ENCODE measurements at regions not wholly inside any gene's neighbourhood (a gene's known extent, or its start where the extent isn't known, plus 50 kb on each side); places are given as distances from the start of the nearest gene placed in this dataset.

GRCh38 chr12:92529944-92530343 lies 172.8 kb upstream of the PLEKHG7 start:
- Histone ChIP-seq H3K36me3 (replicated peaks; ENCODE audit: control insufficient read depth, insufficient read depth, low read length) (no peaks in the 10 kb centered on the region), H3K27me3 (ENCODE audit: control insufficient read depth, insufficient read depth, low read length) (no peaks in the 10 kb centered on the region), H3K4me3 (ENCODE audit: insufficient read depth, low read depth, low read length) (no peak overlapping the region)
- DNase-seq = no peak

DNA sequence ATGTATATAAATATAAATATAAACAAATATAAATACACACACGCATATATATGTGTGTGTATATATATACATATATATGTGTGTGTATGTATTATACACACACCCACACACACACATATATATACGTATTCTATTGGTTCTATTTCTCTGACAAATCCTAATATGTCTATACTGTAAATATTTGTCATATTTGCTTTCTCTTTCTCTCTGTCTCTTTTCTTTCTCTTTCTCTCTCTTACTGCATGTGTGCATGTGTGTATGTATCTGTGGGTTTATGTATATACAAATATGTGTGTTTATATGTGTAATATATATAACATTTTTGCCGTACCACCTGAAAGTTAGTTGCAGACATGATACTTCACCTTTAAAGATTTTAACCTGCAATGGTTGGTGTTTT lies 174.2 kb upstream of the PLEKHG7 start:
- Histone ChIP-seq H3K27me3 (ENCODE audit: control insufficient read depth, insufficient read depth, low read length) (no peaks in the 10 kb centered on the region), H3K36me3 (replicated peaks; ENCODE audit: control insufficient read depth, insufficient read depth, low read length) (no peaks in the 10 kb centered on the region), H3K4me3 (ENCODE audit: insufficient read depth, low read depth, low read length) (no peak overlapping the region)
- DNase-seq = no peak

- no peak for DNase-seq
- Histone ChIP-seq H3K4me3 (ENCODE audit: insufficient read depth, low read depth, low read length) (no peak overlapping the region), H3K36me3 (replicated peaks; ENCODE audit: control insufficient read depth, insufficient read depth, low read length) (no peaks in the 10 kb centered on the region), H3K27me3 (ENCODE audit: control insufficient read depth, insufficient read depth, low read length) (no peaks in the 10 kb centered on the region)
Measured at GRCh38 chr12:92528097-92528496, 174.7 kb upstream of the PLEKHG7 start.

- H3K36me3 ChIP-seq (replicated peaks; ENCODE audit: control insufficient read depth, insufficient read depth, low read length) = no peaks in the 10 kb centered on the region
- no peak for DNase-seq
- no peaks in the 10 kb centered on the region for H3K27me3 ChIP-seq (ENCODE audit: control insufficient read depth, insufficient read depth, low read length)
- no peak overlapping the region for H3K4me3 ChIP-seq (ENCODE audit: insufficient read depth, low read depth, low read length)
Measured at GRCh38 chr12:92524489-92524888, 178.3 kb upstream of the PLEKHG7 start.

DNA sequence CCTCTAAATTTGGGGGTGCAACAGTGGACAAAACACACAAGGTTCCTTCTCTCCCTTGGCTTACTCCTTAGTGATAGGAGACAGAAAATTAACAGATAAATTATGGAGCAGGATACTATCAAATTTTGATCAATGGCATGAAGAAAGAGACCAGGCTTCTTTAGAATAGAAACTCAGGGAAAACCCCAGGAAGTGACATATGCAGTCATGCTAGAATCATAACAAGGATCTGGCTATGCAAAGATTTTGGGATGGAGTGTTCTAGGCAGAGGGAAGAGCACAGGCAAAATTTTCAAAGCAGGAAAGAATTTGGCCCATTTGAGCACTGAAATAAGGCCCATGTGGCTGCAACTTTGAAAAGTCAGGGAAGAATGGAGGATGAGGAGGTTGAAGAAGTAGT lies 182.3 kb upstream of the PLEKHG7 start:
- no peaks in the 10 kb centered on the region for H3K36me3 ChIP-seq (replicated peaks; ENCODE audit: control insufficient read depth, insufficient read depth, low read length)
- no peak for DNase-seq
- H3K27me3 ChIP-seq (ENCODE audit: control insufficient read depth, insufficient read depth, low read length) = no peaks in the 10 kb centered on the region
- no peak overlapping the region for H3K4me3 ChIP-seq (ENCODE audit: insufficient read depth, low read depth, low read length)

GRCh38 chr12:92519284-92519683 lies 183.5 kb upstream of the PLEKHG7 start:
- Histone ChIP-seq H3K27me3 (ENCODE audit: control insufficient read depth, insufficient read depth, low read length) (no peaks in the 10 kb centered on the region), H3K36me3 (replicated peaks; ENCODE audit: control insufficient read depth, insufficient read depth, low read length) (no peaks in the 10 kb centered on the region), H3K4me3 (ENCODE audit: insufficient read depth, low read depth, low read length) (no peak overlapping the region)
- no peak for DNase-seq

DNA sequence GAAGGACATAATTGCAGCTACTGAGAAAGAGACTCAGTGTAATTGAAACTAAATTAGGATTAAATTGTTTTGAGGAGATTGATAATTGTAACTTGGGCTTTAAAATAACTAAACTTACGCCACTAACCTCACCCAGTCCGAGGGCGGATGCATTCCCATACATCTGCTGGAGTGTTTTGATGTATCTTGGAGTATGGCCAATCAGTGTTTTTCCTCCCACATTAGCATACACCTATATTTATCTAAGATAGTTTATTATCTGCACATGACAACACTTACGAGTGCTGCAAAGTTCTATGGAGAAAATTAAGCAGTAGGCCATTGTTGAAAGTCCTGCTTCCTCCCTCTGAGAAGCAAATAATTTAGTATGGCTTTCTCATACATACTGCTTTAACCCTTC lies 184.7 kb upstream of the PLEKHG7 start:
- DNase-seq = no peak
- Histone ChIP-seq H3K36me3 (replicated peaks; ENCODE audit: control insufficient read depth, insufficient read depth, low read length) (no peaks in the 10 kb centered on the region), H3K27me3 (ENCODE audit: control insufficient read depth, insufficient read depth, low read length) (no peaks in the 10 kb centered on the region), H3K4me3 (ENCODE audit: insufficient read depth, low read depth, low read length) (no peak overlapping the region)

GRCh38 chr12:92516277-92516600 lies 186.6 kb upstream of the PLEKHG7 start:
- no peak overlapping the region for H3K4me3 ChIP-seq (ENCODE audit: insufficient read depth, low read depth, low read length)
- DNase-seq = no peak
- no peaks in the 10 kb centered on the region for H3K36me3 ChIP-seq (replicated peaks; ENCODE audit: control insufficient read depth, insufficient read depth, low read length)
- no peaks in the 10 kb centered on the region for H3K27me3 ChIP-seq (ENCODE audit: control insufficient read depth, insufficient read depth, low read length)

DNA sequence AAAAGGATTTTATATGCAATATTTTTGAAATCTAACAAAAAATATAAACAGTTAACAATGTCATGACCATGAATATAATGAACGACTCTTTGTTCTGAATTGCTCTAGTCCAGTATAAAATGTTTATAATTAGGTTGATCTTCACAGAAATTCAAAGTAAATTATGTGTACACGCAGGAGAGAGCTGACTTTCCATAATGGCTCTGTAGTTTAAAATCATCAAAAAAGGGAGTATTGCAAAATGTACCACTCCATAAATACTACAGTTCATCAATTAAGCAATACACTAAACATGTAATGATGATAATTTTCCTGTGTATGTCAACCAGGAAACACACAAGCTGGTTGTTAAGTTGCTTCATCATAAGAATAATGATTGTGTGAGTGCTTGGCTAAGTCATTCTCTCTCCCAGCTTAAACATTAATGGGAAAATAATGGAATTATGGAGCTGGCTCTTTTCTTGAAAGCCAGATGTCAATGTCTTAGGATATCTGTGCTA lies 189.5 kb upstream of the PLEKHG7 start:
- Histone ChIP-seq H3K4me3 (ENCODE audit: insufficient read depth, low read depth, low read length) (no peak overlapping the region), H3K27me3 (ENCODE audit: control insufficient read depth, insufficient read depth, low read length) (no peaks in the 10 kb centered on the region), H3K36me3 (replicated peaks; ENCODE audit: control insufficient read depth, insufficient read depth, low read length) (no peaks in the 10 kb centered on the region)
- DNase-seq = no peak

DNA sequence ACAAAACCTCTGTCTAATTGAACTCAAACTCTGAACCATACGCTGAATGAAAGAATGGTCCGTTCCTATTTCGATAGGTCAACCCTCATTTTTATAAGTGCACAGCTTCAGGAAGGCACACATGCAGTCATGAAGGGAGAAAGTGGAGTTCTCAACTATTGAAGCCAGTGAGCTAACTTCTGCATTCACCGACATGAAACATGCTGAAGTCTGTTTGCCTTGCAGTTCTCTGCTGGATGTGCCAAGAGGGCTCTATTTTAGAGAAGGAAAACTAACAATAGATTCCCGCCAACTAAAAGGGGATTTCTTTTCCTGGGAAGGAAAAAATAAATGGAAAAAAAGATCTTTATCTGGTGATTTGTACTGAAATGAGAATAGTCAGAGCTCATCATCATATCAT lies 191.0 kb upstream of the PLEKHG7 start:
- no peak for DNase-seq
- H3K27me3 ChIP-seq (ENCODE audit: control insufficient read depth, insufficient read depth, low read length) = no peaks in the 10 kb centered on the region
- no peak overlapping the region for H3K4me3 ChIP-seq (ENCODE audit: insufficient read depth, low read depth, low read length)
- H3K36me3 ChIP-seq (replicated peaks; ENCODE audit: control insufficient read depth, insufficient read depth, low read length) = no peaks in the 10 kb centered on the region

DNA sequence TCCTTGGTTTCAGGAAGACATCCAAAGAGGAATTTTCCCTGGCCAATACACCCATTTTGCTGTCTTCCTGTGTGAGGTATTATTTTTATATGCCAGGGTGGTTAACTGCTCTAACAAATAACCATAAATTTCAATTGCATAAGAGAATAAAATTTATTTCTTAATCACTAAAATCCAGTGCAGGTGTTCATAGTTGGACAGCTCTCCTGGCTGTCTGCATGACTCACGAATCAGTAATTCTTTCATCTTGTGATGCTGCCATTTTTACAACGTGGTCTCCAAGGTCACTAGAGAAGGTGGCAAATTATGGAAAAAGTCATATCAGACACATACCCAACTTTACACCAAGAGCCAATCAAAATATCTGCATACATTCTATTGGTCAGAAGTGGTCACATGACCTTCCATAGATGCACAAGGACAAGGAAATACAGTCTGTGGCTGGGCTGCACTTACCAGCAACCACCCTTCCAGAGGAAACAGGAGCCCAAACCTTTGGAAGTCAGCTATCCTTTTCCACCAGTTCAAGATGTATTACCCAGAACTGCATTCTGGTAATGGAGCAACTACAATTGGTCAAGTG lies 193.5 kb upstream of the PLEKHG7 start:
- no peak for DNase-seq
- Histone ChIP-seq H3K36me3 (replicated peaks; ENCODE audit: control insufficient read depth, insufficient read depth, low read length) (no peaks in the 10 kb centered on the region), H3K27me3 (ENCODE audit: control insufficient read depth, insufficient read depth, low read length) (no peaks in the 10 kb centered on the region), H3K4me3 (ENCODE audit: insufficient read depth, low read depth, low read length) (no peak overlapping the region)

DNA sequence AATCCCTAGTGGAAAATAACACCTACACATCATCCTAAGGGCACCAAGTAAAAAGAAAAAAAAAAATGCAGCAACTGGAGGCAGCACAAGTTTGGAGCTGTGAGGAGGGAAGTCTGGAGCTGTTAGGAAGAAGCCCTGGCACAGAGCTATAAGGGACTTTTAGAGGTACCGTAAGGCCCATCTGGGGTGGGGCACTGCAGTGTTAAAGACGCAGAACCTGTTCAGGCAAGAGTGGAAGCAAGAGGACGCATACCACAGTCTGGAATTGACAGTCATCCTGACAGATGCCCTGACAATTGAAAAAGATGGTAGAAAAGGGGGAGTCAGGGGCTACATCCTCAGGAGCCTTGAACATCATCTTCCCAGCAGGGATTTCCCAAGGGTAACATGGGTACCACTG lies 195.9 kb upstream of the PLEKHG7 start:
- H3K4me3 ChIP-seq (ENCODE audit: insufficient read depth, low read depth, low read length) = no peak overlapping the region
- H3K27me3 ChIP-seq (ENCODE audit: control insufficient read depth, insufficient read depth, low read length) = no peaks in the 10 kb centered on the region
- DNase-seq = no peak
- no peaks in the 10 kb centered on the region for H3K36me3 ChIP-seq (replicated peaks; ENCODE audit: control insufficient read depth, insufficient read depth, low read length)

DNA sequence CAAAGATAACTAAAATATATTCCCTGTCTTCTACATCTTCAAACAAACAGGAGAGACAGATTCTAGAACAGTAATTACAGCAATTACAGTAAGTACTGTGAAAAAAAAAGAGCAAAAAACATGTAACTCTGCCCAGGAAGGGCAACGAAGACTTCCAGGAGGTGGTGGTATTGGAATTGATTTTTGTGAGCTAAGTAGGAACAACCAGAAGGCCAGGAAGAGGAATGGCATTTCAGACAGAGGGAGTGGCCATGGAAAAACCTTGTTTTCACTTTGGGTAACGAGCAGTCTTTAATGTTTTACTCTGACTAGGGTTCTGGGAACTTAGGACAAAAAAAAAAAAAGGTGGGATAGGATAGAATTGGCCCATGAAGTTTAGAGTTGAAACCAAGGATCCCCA lies 196.3 kb upstream of the PLEKHG7 start:
- no peak for DNase-seq
- Histone ChIP-seq H3K27me3 (ENCODE audit: control insufficient read depth, insufficient read depth, low read length) (no peaks in the 10 kb centered on the region), H3K4me3 (ENCODE audit: insufficient read depth, low read depth, low read length) (no peak overlapping the region), H3K36me3 (replicated peaks; ENCODE audit: control insufficient read depth, insufficient read depth, low read length) (no peaks in the 10 kb centered on the region)

- Histone ChIP-seq H3K36me3 (replicated peaks; ENCODE audit: control insufficient read depth, insufficient read depth, low read length) (no peaks in the 10 kb centered on the region), H3K27me3 (ENCODE audit: control insufficient read depth, insufficient read depth, low read length) (no peaks in the 10 kb centered on the region), H3K4me3 (ENCODE audit: insufficient read depth, low read depth, low read length) (no peak overlapping the region)
- no peak for DNase-seq
Measured at GRCh38 chr12:92505254-92506231, 197.2 kb upstream of the PLEKHG7 start.

GRCh38 chr12:92504594-92504981 lies 198.2 kb upstream of the PLEKHG7 start:
- Histone ChIP-seq H3K4me3 (ENCODE audit: insufficient read depth, low read depth, low read length) (no peak overlapping the region), H3K36me3 (replicated peaks; ENCODE audit: control insufficient read depth, insufficient read depth, low read length) (no peaks in the 10 kb centered on the region), H3K27me3 (ENCODE audit: control insufficient read depth, insufficient read depth, low read length) (no peaks in the 10 kb centered on the region)
- no peak for DNase-seq

Data from H7 (cell line).